A172 (cell line): ENCODE measurements at regions not wholly inside any gene's neighbourhood (a gene's known extent, or its start where the extent isn't known, plus 50 kb on each side); places are given as distances from the start of the nearest gene placed in this dataset.
"Not testable (repeated sequence)": the region's sequence is repeated elsewhere in the genome, so short reads cannot be mapped to it uniquely, and the experiment has no call there.

ENCODE experiments used
- DNase-seq: peaks from one replicate; pipeline ENCODE4 v3.0.0-alpha.2; 2015; ENCODE audit warnings: low spot score

GRCh38 chr6:6091608-6092002 lies 84.9 kb upstream of the NRN1 start:
- DNase-seq: no peak

GRCh38 chr6:6090861-6091607 lies 84.3 kb upstream of the NRN1 start:
- no peak for DNase-seq

- DNase-seq: no peak
Observed at GRCh38 chr6:6085928-6086668, 79.4 kb upstream of the NRN1 start.

- no peak for DNase-seq
Observed at GRCh38 chr6:6080975-6081374, 74.2 kb upstream of the NRN1 start.

- no peak for DNase-seq
Observed at GRCh38 chr6:6074190-6074589, 67.5 kb upstream of the NRN1 start.

GRCh38 chr6:6068157-6068556 lies 61.4 kb upstream of the NRN1 start:
- DNase-seq: not testable (repeated sequence)

- DNase-seq: no peak
Observed at GRCh38 chr6:6058054-6058444, 51.3 kb upstream of the NRN1 start.

- DNase-seq: peak; percentile 52
Observed at GRCh38 chr6:6057442-6058053, 50.8 kb upstream of the NRN1 start.
